ENCODE measurements at regions not wholly inside any gene's neighbourhood (a gene's known extent, or its start where the extent isn't known, plus 50 kb on each side); places are given as distances from the start of the nearest gene placed in this dataset.

DNA sequence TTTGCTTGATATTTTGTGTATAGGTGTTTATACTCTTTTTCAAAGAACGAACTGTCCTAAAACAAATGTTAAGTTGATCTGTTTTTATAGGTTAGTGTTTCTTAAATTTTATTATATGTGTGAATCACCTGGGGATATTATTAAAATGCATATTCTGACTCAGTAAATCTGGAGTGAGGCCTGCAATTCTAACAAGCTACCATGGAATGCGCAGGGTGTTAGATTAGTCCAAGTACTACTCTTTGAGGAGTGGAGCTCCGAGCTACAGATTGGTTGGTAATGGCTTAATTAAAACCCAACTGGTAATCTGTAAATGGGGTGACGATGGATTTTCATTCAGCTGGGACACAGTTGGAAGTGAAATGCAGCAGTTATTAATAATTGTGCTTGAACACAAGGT is 214.1 kb upstream of the UFM1 start:
- Histone ChIP-seq H3K36me3 (no peaks in the 10 kb centered on the region), H3K4me1 (peaks cover 0 to 4% of the 10 kb centered on the region in 2 donors), H3K27ac (peak overlapping the region in 1 of 2 donors; percentile 1), H3K9me3 (no peaks in the 10 kb centered on the region), H3K4me3 (no peak overlapping the region), H3K27me3 (no peaks in the 10 kb centered on the region)
- no peak for DNase-seq
- no peak for TF ChIP-seq POLR2A (IDR thresholded peaks at IDR 0.05)
- TF ChIP-seq, protein P1, sequence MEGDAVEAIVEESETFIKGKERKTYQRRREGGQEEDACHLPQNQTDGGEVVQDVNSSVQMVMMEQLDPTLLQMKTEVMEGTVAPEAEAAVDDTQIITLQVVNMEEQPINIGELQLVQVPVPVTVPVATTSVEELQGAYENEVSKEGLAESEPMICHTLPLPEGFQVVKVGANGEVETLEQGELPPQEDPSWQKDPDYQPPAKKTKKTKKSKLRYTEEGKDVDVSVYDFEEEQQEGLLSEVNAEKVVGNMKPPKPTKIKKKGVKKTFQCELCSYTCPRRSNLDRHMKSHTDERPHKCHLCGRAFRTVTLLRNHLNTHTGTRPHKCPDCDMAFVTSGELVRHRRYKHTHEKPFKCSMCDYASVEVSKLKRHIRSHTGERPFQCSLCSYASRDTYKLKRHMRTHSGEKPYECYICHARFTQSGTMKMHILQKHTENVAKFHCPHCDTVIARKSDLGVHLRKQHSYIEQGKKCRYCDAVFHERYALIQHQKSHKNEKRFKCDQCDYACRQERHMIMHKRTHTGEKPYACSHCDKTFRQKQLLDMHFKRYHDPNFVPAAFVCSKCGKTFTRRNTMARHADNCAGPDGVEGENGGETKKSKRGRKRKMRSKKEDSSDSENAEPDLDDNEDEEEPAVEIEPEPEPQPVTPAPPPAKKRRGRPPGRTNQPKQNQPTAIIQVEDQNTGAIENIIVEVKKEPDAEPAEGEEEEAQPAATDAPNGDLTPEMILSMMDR (IDR thresholded peaks at IDR 0.05) = peak in 1 of 4 experiments; percentile 12
- intact Hi-C loops (cut with DNase I; ENCODE audit: low total_unique reads) = no loop called here

DNA sequence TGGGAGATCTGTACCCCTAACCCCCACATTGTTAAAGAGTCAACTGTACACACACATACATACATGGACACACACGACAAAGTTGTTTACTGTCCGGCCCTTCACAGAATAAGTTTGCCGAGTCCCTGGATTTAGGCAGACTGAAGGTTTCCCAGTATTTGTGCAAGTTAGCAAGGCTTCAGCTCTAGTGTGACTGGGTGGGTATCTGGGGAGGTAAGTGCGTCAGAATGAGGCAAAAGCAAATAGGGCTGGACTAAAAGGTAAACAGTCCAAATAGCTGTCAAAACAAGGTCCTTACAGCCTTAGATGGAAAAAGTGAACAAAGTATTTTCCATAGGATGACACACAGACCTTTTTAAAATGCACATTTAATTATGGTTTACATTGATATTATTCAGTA is 228.4 kb upstream of the UFM1 start:
- Histone ChIP-seq H3K9me3 (no peaks in the 10 kb centered on the region), H3K4me1 (no peaks in the 10 kb centered on the region), H3K27ac (no peak overlapping the region), H3K27me3 (no peaks in the 10 kb centered on the region), H3K4me3 (no peak overlapping the region), H3K36me3 (no peaks in the 10 kb centered on the region)
- TF ChIP-seq POLR2A (IDR thresholded peaks at IDR 0.05) = no peak
- TF ChIP-seq, protein P1 (IDR thresholded peaks at IDR 0.05) = no peak
- intact Hi-C loops (cut with DNase I; ENCODE audit: low total_unique reads) = no loop called here
- DNase-seq = no peak

DNA sequence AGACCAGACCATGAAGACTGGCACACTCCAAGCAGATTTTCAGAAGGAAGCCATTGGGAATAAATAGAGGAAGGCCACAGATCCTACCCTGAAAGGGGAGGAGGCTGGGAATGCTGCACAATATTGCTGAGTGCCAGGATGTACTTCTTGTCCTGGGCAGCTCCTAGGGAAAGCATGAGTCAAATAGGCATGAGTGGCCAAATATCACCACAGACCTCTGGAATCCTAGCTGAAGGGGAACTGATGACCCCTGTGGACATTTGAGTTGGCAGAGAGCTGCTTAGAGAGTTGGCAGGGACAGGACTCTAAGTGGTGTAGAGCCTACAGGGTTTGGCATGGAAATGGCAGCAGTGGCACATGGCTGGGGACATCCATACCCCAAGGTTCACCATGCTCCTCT is 234.3 kb upstream of the TRPC4 start:
- Histone ChIP-seq H3K27ac (no peak overlapping the region), H3K36me3 (no peaks in the 10 kb centered on the region), H3K4me1 (no peaks in the 10 kb centered on the region), H3K4me3 (no peak overlapping the region), H3K9me3 (no peaks in the 10 kb centered on the region), H3K27me3 (no peaks in the 10 kb centered on the region)
- intact Hi-C loops (cut with DNase I; ENCODE audit: low total_unique reads) = no loop called here
- DNase-seq = no peak
- TF ChIP-seq, protein P1 (IDR thresholded peaks at IDR 0.05) = no peak
- TF ChIP-seq POLR2A (IDR thresholded peaks at IDR 0.05) = no peak

DNA sequence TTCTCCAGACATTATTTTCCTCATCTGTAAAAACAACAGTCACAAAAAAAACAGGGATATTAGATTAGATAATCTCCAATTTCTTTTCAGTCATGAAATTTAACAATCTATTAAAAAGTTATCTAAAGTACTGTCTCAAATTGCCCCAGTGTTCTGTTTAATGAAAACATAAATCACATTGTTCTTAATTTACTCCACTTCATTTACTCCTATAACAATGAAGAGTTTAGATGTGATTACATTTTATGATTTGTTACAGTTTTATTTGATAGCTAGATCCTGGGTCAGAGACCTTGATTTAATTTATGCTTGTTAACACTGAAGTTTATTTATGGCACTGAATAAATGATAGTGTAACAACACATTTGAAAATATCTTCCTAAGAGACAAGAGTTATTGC is 230.2 kb upstream of the TRPC4 start:
- H3K27ac ChIP-seq = no peak overlapping the region
- intact Hi-C loops (cut with DNase I; ENCODE audit: low total_unique reads) = no loop called here
- H3K4me3 ChIP-seq = no peak overlapping the region
- TF ChIP-seq, protein P1 (IDR thresholded peaks at IDR 0.05) = no peak
- no peak for TF ChIP-seq POLR2A (IDR thresholded peaks at IDR 0.05)
- no peaks in the 10 kb centered on the region for H3K27me3 ChIP-seq
- H3K4me1 ChIP-seq = no peaks in the 10 kb centered on the region
- H3K9me3 ChIP-seq = no peaks in the 10 kb centered on the region
- DNase-seq = no peak
- no peaks in the 10 kb centered on the region for H3K36me3 ChIP-seq

DNA sequence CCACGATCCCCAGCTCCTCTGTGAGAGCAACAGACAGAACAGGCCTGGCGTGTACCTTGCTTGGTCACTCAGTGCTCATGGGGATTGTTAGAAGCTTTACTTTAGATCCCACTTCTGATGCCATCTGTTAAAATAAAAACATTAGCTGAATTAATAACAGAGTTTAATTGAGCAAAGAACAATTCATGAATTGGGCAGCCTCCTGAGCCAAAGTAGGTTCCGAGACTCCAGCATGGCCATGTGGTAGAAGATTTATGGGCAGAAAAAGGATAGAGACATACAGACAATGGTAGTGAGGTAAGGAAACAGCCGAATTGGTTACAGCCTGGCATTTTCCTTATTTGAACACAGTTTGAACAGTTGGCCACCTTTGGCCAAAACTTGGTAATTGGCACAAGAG is 223.9 kb upstream of the TRPC4 start:
- DNase-seq = no peak
- H3K27ac ChIP-seq = no peak overlapping the region
- H3K4me3 ChIP-seq = no peak overlapping the region
- no peaks in the 10 kb centered on the region for H3K36me3 ChIP-seq
- TF ChIP-seq POLR2A (IDR thresholded peaks at IDR 0.05) = no peak
- TF ChIP-seq, protein P1 (IDR thresholded peaks at IDR 0.05) = no peak
- no peaks in the 10 kb centered on the region for H3K27me3 ChIP-seq
- no peaks in the 10 kb centered on the region for H3K4me1 ChIP-seq
- intact Hi-C loops (cut with DNase I; ENCODE audit: low total_unique reads) = no loop called here
- no peaks in the 10 kb centered on the region for H3K9me3 ChIP-seq

Measured in uterus (tissue), 3 donors.